ENCODE measurements at regions not wholly inside any gene's neighbourhood (a gene's known extent, or its start where the extent isn't known, plus 50 kb on each side); places are given as distances from the start of the nearest gene placed in this dataset.

DNA sequence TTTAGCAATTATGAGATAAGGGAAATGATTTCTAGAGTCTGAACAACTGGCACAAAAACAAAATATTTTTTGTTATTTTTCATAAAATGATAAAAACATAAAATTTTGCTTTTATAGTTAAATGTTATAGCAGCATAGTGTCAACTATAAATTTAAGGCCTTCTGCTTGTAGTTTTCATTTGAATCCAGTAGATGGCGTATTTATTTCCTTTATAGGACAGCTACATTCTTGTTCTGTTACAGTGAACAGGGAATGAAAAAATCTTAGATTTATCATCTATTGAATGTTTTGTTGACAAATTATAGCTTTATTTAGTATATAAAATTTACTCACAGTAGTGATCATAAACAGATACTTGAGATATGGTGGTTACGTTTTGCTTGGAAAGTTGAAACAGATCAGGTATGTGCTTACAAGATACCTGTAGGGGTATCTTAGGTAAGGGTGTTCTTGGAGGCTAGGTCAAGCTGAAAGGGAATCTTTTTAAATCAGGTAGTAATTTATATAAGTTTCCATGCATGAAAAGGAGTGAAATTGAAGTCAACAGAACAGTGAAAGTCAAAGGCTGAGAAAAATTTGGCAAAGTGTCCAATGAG is 239.3 kb upstream of the GRIN3A start:
- H3K9me3 ChIP-seq (replicated peaks in 1 of 3), result peaks cover 0 to 6% (median 0%) of the 10 kb centered on the region in 3 donors
- no peaks in the 10 kb centered on the region for H3K36me3 ChIP-seq (replicated peaks in 1 of 2)
- 1 to 35% (median 3%) methylated on average over 2 of the region's 2 CpGs for WGBS, 4 donors
- DNase-seq, result no peak
- no peaks in the 10 kb centered on the region for H3K4me1 ChIP-seq (replicated peaks in 1 of 2)
- intact Hi-C loops (cut with DNase I), result no loop called here
- no peak overlapping the region for H3K27ac ChIP-seq
- no peak for TF ChIP-seq POLR2A (IDR thresholded peaks at IDR 0.05)
- TF ChIP-seq, protein P1, sequence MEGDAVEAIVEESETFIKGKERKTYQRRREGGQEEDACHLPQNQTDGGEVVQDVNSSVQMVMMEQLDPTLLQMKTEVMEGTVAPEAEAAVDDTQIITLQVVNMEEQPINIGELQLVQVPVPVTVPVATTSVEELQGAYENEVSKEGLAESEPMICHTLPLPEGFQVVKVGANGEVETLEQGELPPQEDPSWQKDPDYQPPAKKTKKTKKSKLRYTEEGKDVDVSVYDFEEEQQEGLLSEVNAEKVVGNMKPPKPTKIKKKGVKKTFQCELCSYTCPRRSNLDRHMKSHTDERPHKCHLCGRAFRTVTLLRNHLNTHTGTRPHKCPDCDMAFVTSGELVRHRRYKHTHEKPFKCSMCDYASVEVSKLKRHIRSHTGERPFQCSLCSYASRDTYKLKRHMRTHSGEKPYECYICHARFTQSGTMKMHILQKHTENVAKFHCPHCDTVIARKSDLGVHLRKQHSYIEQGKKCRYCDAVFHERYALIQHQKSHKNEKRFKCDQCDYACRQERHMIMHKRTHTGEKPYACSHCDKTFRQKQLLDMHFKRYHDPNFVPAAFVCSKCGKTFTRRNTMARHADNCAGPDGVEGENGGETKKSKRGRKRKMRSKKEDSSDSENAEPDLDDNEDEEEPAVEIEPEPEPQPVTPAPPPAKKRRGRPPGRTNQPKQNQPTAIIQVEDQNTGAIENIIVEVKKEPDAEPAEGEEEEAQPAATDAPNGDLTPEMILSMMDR (IDR thresholded peaks at IDR 0.05), result peak; percentile 51 to 71 (median 64)
- no peak overlapping the region for H3K4me3 ChIP-seq
- H3K27me3 ChIP-seq, result no peaks in the 10 kb centered on the region

DNA sequence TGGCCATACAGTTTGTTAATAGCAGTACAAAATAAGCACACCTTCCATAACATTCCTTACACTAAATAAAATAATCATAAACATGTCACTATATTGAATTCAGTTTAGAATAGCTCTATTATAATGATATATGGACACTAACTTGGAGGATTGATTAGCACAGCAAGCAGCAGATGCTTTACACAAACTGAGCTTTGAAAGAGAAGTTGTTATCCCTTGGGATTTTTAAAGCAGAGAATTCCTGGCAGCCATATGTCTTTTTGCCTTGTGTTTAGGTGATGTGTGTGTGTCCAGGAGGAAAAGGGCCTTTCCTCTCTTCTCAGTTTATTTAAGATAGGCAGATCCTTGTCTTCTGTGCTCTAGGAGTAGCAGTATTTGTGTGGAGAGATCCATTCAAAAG is 232.2 kb upstream of the GRIN3A start:
- no peak overlapping the region for H3K4me3 ChIP-seq
- intact Hi-C loops (cut with DNase I), result no loop called here
- no peaks in the 10 kb centered on the region for H3K4me1 ChIP-seq (replicated peaks in 1 of 2)
- peaks cover 0 to 6% (median 0%) of the 10 kb centered on the region in 3 donors for H3K9me3 ChIP-seq (replicated peaks in 1 of 3)
- H3K27ac ChIP-seq, result no peak overlapping the region
- no peaks in the 10 kb centered on the region for H3K27me3 ChIP-seq
- no peak for DNase-seq
- no peak for TF ChIP-seq POLR2A (IDR thresholded peaks at IDR 0.05)
- TF ChIP-seq, protein P1 (IDR thresholded peaks at IDR 0.05), result no peak
- H3K36me3 ChIP-seq (replicated peaks in 1 of 2), result no peaks in the 10 kb centered on the region

DNA sequence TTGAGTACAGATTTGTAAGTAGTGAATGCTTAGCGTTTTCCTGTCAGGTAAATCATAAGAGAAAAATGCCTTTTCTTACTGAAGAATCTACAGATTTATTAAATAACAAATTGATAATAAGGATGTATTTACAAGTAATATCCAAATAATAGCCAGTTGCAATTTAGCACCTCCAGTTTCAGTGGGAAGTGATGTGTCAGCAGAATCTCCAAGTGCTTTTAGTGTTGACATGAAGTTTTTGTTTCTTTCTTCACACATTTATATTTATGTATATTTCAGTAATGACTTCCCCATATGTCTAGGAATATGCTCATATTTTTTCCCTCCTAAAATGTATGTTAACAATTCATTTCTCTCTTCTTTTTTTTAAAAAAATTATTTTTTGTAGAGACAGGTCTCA is 229.9 kb upstream of the GRIN3A start:
- no peak for DNase-seq
- intact Hi-C loops (cut with DNase I), result no loop called here
- Histone ChIP-seq H3K27me3 (no peaks in the 10 kb centered on the region), H3K4me1 (replicated peaks in 1 of 2) (no peaks in the 10 kb centered on the region), H3K9me3 (replicated peaks in 1 of 3) (no peaks in the 10 kb centered on the region), H3K4me3 (no peak overlapping the region), H3K36me3 (replicated peaks in 1 of 2) (no peaks in the 10 kb centered on the region), H3K27ac (no peak overlapping the region)
- TF ChIP-seq, protein P1 (IDR thresholded peaks at IDR 0.05), result no peak
- no peak for TF ChIP-seq POLR2A (IDR thresholded peaks at IDR 0.05)
- WGBS, 4 donors, result 91 to 100% (median 99%) methylated on average over 1 of the region's 1 CpG

DNA sequence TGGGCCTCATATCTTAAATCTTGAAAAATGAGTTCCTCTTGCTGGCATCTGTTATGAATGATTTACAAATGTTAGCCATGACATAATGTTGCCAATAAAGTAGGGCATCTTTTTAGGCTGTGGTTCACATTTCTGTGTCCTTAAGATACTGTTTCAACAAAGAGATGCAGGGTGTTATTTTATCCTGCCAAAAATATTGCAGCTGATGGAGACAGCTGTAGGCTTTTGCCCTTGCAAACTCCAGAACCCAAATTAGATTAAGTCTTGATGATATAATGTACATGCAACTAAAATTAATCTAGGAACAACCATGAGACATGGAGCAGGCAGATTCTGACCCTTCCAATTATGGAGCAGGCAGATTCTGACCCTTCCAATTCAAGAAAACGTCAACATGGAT is 228.2 kb upstream of the GRIN3A start:
- no peak for TF ChIP-seq POLR2A (IDR thresholded peaks at IDR 0.05)
- TF ChIP-seq, protein P1 (IDR thresholded peaks at IDR 0.05), result no peak
- Histone ChIP-seq H3K4me3 (no peak overlapping the region), H3K9me3 (replicated peaks in 1 of 3) (no peaks in the 10 kb centered on the region), H3K27ac (no peak overlapping the region), H3K27me3 (no peaks in the 10 kb centered on the region), H3K36me3 (replicated peaks in 1 of 2) (no peaks in the 10 kb centered on the region), H3K4me1 (replicated peaks in 1 of 2) (no peaks in the 10 kb centered on the region)
- DNase-seq, result no peak
- intact Hi-C loops (cut with DNase I), result no loop called here
- WGBS, 4 donors, result 41 to 63% (median 54%) methylated on average over 1 of the region's 1 CpG
